Spleen (tissue), 7 donors: ENCODE measurements at regions not wholly inside any gene's neighbourhood (a gene's known extent, or its start where the extent isn't known, plus 50 kb on each side); places are given as distances from the start of the nearest gene placed in this dataset.

Experiments used
- CTCF ChIP-seq, 11 experiments: fragments of 200-600 bp in 7 of 11; fragments of 450-650 bp in 4 of 11; sonication (generic) in 4 of 11; IDR thresholded peaks in 8 of 11; conservative IDR thresholded peaks in 3 of 11; 1 replicate in 7 of 11; 2 replicates in 4 of 11; pipeline versions ENCODE4 v1.4.0 to v1.8.0; 2016 to 2021; ENCODE audit warnings: antibody characterized with exemption in 11 of 11, inconsistent platforms in 4 of 11, mild to moderate bottlenecking in 1 of 11
- POLR2A ChIP-seq, 3 donors: fragments of 450-650 bp; IDR thresholded peaks; one replicate each; pipeline ENCODE4 v1.5.1; 2017; ENCODE audit warnings: antibody characterized with exemption in 3 of 3, mild to moderate bottlenecking in 1 of 3
- POLR2AphosphoS5 ChIP-seq, 3 donors: sonication (generic); formaldehyde crosslinking; IDR thresholded peaks; one replicate each; pipeline ENCODE4 v1.5.1; 2017; ENCODE audit warnings: antibody characterized with exemption in 3 of 3
- donor health status: DM: no; HTN: no; CAD: no; lungs with moderate emphysema.
- donor health status: DM: no; HTN: no; CAD: no.
- donor health status: DM: no; HTN: no; CAD: no.

GRCh38 chr4:45099471-45099870 is 373.1 kb upstream of the GNPDA2 start:
- TF ChIP-seq POLR2A (IDR thresholded peaks at IDR 0.05), result no peak
- TF ChIP-seq CTCF (IDR thresholded peaks at IDR 0.05 in 8 of 11, conservative IDR thresholded peaks at IDR 0.05 in 3 of 11), result no peak
- TF ChIP-seq POLR2AphosphoS5 (IDR thresholded peaks at IDR 0.05), result no peak
